Neural cell (in vitro differentiated cells): ENCODE measurements at regions not wholly inside any gene's neighbourhood (a gene's known extent, or its start where the extent isn't known, plus 50 kb on each side); places are given as distances from the start of the nearest gene placed in this dataset.

Experiments
- CTCF ChIP-seq: fragments of 450-650 bp; IDR thresholded peaks from 2 replicates; pipeline ENCODE4 v1.5.1; 2014; ENCODE audit warnings: antibody characterized with exemption, mild to moderate bottlenecking, moderate library complexity; ENCODE audit not compliant: poor library complexity, severe bottlenecking
- EP300 ChIP-seq: fragments of 450-650 bp; conservative IDR thresholded peaks from 2 replicates; pipeline ENCODE4 v1.6.1; 2014; ENCODE audit warnings: antibody characterized with exemption, mild to moderate bottlenecking, moderate library complexity; ENCODE audit not compliant: poor library complexity, severe bottlenecking
- EZH2 ChIP-seq: fragments of 200-600, 300-800 bp; shearing (Covaris generic), sonication (generic); IDR thresholded peaks from 2 replicates; pipeline ENCODE4 v1.6.1; 2014; ENCODE audit warnings: antibody characterized with exemption, low read length, borderline replicate concordance, mild to moderate bottlenecking; ENCODE audit not compliant: insufficient read depth, poor library complexity, severe bottlenecking
- MXI1 ChIP-seq: fragments of 450-650 bp; conservative IDR thresholded peaks from 2 replicates; pipeline ENCODE4 v1.6.1; 2014; ENCODE audit warnings: antibody characterized with exemption, mild to moderate bottlenecking; ENCODE audit not compliant: poor library complexity, severe bottlenecking
- POLR2AphosphoS5 ChIP-seq: IDR thresholded peaks from 2 replicates; pipeline ENCODE4 v1.6.1; 2012
- RAD21 ChIP-seq: fragments of 450-650 bp; conservative IDR thresholded peaks from 2 replicates; pipeline ENCODE4 v1.6.1; 2014; ENCODE audit warnings: antibody characterized with exemption, mild to moderate bottlenecking, moderate library complexity
- REST ChIP-seq: IDR thresholded peaks from 2 replicates; pipeline ENCODE4 v1.6.1; 2012; ENCODE audit warnings: borderline replicate concordance
- SMC3 ChIP-seq: fragments of 450-650 bp; conservative IDR thresholded peaks from 2 replicates; pipeline ENCODE4 v1.6.1; 2014; ENCODE audit warnings: antibody characterized with exemption, mild to moderate bottlenecking, moderate library complexity; ENCODE audit not compliant: poor library complexity
- TAF1 ChIP-seq: IDR thresholded peaks from 2 replicates; pipeline ENCODE4 v1.6.1; 2012; ENCODE audit warnings: low read depth

- no peak for TF ChIP-seq POLR2AphosphoS5
- TF ChIP-seq CTCF = no peak
- no peak for TF ChIP-seq EP300
- TF ChIP-seq EZH2 = no peak
- no peak for TF ChIP-seq TAF1
- no peak for TF ChIP-seq RAD21
- TF ChIP-seq REST = no peak
- TF ChIP-seq MXI1 = no peak
- TF ChIP-seq SMC3 = no peak
These were observed 95.7 kb upstream of the EGFLAM start for GRCh38 chr5:38162625-38163024.
